ENCODE measurements at regions not wholly inside any gene's neighbourhood (a gene's known extent, or its start where the extent isn't known, plus 50 kb on each side); places are given as distances from the start of the nearest gene placed in this dataset.
A peak's percentile ranks its signal among the peaks of the same experiment; 100 is the strongest.

DNA sequence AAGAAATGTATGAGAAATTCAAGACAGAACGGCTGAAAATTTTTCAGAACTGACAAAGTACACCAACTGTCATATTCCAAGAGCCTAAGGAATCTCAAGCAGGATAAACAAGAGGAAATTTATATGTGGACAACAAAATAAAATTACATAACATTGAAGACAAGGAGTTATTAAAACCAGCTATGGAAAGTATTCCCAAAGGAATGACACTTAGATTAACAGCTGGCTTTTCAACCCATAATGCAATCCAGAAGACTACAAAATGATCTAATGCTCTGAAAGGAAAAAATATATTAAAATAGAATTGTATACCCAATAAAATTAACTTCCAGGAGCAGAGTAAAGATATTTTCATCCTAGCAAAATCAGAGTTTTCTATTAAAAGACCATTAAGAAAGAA lies 132.2 kb upstream of the BNIP2 start:
- POLR2A ChIA-PET (ENCODE audit: partially characterized antibody), result interaction anchor here (1.1 kb wide), 1 partner anchor 18 kb away, joined by 3 read pairs; no protein-coding TSS in a partner anchor
- Mint-ChIP-seq H3K4me1 (peaks cover 0 to 3% (median 0%) of the 10 kb centered on the region in 4 donors), H3K4me3 (no peak overlapping the region), H3K9me3 (peaks cover 0 to 4% (median 0%) of the 10 kb centered on the region in 8 donors), H3K27me3 (peaks cover 15% of the 10 kb centered on the region in 2 donors), H3K27ac (no peak overlapping the region), H3K36me3 (no peaks in the 10 kb centered on the region)
- no peak for DNase-seq
- no peak overlapping the region for H3K4me3 ChIP-seq (ENCODE audit: low read length in 2 of 2)
- H3K36me3 ChIP-seq (ENCODE audit: insufficient read depth, low read length), result no peaks in the 10 kb centered on the region
- H3K9me3 ChIP-seq (ENCODE audit: control insufficient read depth in 1 of 2, low read length in 2 of 2), result no peaks in the 10 kb centered on the region
- intact Hi-C loops (cut with micrococcal nuclease), result no loop called here
- no peaks in the 10 kb centered on the region for H3K27me3 ChIP-seq (ENCODE audit: insufficient read depth, low read length)
- CTCF ChIA-PET (ENCODE audit: partially characterized antibody), result no interaction called here
- H3K4me1 ChIP-seq (ENCODE audit: insufficient read depth, low read length), result no peaks in the 10 kb centered on the region
- H3K27ac ChIP-seq (ENCODE audit: low read depth, low read length), result no peak overlapping the region

DNA sequence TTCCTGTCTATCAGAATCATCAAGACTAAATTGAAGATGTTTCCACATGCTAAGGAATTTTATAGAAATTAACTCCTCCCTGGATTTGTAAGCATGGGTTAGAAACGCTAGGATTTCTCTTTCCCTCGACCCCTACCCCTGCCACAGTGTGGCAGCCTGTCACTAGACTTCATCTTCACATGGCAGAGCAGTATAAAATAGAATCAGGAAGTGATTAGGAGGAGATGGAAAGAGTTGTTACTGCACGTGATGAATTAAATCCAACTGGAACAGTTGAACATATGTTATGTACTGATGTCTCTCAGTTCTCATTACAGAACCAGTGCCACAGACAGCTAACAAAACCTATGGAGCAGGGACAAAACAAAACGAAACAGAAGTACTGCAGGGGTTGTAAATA lies 130.0 kb upstream of the BNIP2 start:
- peaks cover 15 to 16% of the 10 kb centered on the region in 2 donors for H3K27me3 Mint-ChIP-seq
- DNase-seq, result no peak
- Histone ChIP-seq H3K36me3 (ENCODE audit: insufficient read depth, low read length) (no peaks in the 10 kb centered on the region), H3K9me3 (ENCODE audit: control insufficient read depth in 1 of 2, low read length in 2 of 2) (no peaks in the 10 kb centered on the region), H3K27ac (ENCODE audit: low read depth, low read length) (no peak overlapping the region), H3K4me3 (ENCODE audit: low read length in 2 of 2) (no peak overlapping the region), H3K27me3 (ENCODE audit: insufficient read depth, low read length) (no peaks in the 10 kb centered on the region), H3K4me1 (ENCODE audit: insufficient read depth, low read length) (peaks cover 12% of the 10 kb centered on the region)
- intact Hi-C loops (cut with micrococcal nuclease), result no loop called here
- no peaks in the 10 kb centered on the region for H3K36me3 Mint-ChIP-seq
- H3K9me3 Mint-ChIP-seq, result peaks cover 0 to 4% (median 0%) of the 10 kb centered on the region in 8 donors
- POLR2A ChIA-PET (ENCODE audit: partially characterized antibody), result no interaction called here
- CTCF ChIA-PET (ENCODE audit: partially characterized antibody), result interaction anchor here (1.3 kb wide), 1 partner anchor 10 kb away, joined by 3 read pairs; no protein-coding TSS in a partner anchor
- H3K27ac Mint-ChIP-seq, result peak overlapping the region in 1 of 7 donors; percentile 32
- no peak overlapping the region for H3K4me3 Mint-ChIP-seq
- peaks cover 9 to 16% (median 13%) of the 10 kb centered on the region in 4 donors for H3K4me1 Mint-ChIP-seq

DNA sequence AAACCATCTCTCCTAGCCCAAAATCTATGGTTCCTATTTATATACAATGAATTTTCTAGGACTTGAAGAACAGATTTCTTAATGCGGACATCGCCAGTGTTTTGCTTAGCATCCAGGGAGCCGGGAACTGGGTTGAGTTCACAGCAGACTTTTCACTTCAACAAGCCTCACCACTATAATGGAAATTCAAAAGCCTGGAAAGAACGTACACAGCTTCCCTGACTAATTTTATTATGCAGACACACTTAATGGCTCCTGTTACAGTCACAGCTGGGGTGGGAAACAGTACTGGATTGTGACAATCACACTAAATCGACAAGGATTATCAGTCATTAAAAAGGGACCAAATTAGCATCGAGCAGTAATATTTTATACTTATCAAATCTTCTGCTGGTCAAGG lies 129.2 kb upstream of the BNIP2 start:
- POLR2A ChIA-PET (ENCODE audit: partially characterized antibody), result interaction anchor here (1.0 to 1.2 kb wide), 2 partner anchors 10 to 15 kb away, joined by 3 to 4 read pairs; no protein-coding TSS in a partner anchor
- peaks cover 20% of the 10 kb centered on the region for H3K4me1 ChIP-seq (ENCODE audit: insufficient read depth, low read length)
- H3K36me3 ChIP-seq (ENCODE audit: insufficient read depth, low read length), result no peaks in the 10 kb centered on the region
- H3K4me3 ChIP-seq (ENCODE audit: low read length in 2 of 2), result no peak overlapping the region
- intact Hi-C loops (cut with micrococcal nuclease), result no loop called here
- Mint-ChIP-seq H3K4me3 (no peak overlapping the region), H3K27me3 (peaks cover 15% of the 10 kb centered on the region in 2 donors), H3K9me3 (peaks cover 0 to 3% (median 0%) of the 10 kb centered on the region in 8 donors), H3K36me3 (no peaks in the 10 kb centered on the region), H3K27ac (no peak overlapping the region), H3K4me1 (peaks cover 11 to 22% (median 19%) of the 10 kb centered on the region in 4 donors)
- H3K27ac ChIP-seq (ENCODE audit: low read depth, low read length), result no peak overlapping the region
- H3K27me3 ChIP-seq (ENCODE audit: insufficient read depth, low read length), result no peaks in the 10 kb centered on the region
- CTCF ChIA-PET (ENCODE audit: partially characterized antibody), result no interaction called here
- no peak for DNase-seq
- no peaks in the 10 kb centered on the region for H3K9me3 ChIP-seq (ENCODE audit: control insufficient read depth in 1 of 2, low read length in 2 of 2)

DNA sequence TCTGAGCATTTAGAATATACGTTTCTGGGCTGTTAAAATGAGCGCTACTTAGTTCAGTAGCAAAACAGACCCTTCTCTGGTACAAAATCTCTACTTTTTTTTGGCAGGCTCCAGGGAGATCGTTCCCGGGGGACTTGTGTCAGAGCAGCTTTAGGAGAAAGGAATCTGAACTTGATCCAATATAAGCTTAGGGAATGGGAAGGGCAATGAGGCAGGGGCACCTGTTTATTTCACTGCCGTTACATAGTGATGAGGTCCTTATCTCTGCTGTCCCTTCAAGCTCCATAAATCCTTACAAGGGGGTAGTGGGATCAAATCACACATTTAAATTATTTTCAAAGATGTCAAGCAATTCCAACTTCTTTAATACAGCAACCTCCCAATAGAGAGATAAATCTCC lies 128.7 kb upstream of the BNIP2 start:
- ChIA-PET POLR2A (ENCODE audit: partially characterized antibody) (interaction anchor here (1.0 to 1.2 kb wide), 2 partner anchors 10 to 14 kb away, joined by 3 to 4 read pairs; no protein-coding TSS in a partner anchor), CTCF (ENCODE audit: partially characterized antibody) (no interaction called here)
- Histone ChIP-seq H3K4me1 (ENCODE audit: insufficient read depth, low read length) (peaks cover 25% of the 10 kb centered on the region), H3K27ac (ENCODE audit: low read depth, low read length) (no peak overlapping the region), H3K36me3 (ENCODE audit: insufficient read depth, low read length) (no peaks in the 10 kb centered on the region), H3K9me3 (ENCODE audit: control insufficient read depth in 1 of 2, low read length in 2 of 2) (no peaks in the 10 kb centered on the region), H3K4me3 (ENCODE audit: low read length in 2 of 2) (no peak overlapping the region), H3K27me3 (ENCODE audit: insufficient read depth, low read length) (no peaks in the 10 kb centered on the region)
- Mint-ChIP-seq H3K36me3 (no peaks in the 10 kb centered on the region), H3K27me3 (peaks cover 15 to 16% of the 10 kb centered on the region in 2 donors), H3K9me3 (no peaks in the 10 kb centered on the region), H3K4me3 (no peak overlapping the region), H3K27ac (no peak overlapping the region), H3K4me1 (peaks cover 16 to 27% (median 24%) of the 10 kb centered on the region in 4 donors)
- intact Hi-C loops (cut with micrococcal nuclease), result no loop called here
- no peak for DNase-seq

DNA sequence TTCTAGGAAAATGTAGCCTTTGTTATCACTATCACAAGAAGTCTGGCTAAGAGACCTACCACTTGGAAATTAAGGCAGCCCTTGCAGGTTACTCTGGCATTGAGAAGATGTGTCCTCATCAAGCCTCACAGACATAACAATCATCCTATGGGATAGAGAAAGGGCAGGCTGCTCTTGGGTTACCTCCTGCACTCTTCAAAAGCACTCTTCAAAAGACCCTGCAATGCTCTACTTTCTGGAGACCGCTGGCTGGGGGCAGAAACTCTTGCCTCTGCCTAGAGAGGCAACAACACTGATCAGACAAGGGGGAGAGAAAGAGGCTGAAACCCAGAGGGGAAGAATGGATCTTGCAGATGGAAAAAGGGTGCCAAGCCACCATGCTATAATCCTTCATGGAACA lies 127.9 kb upstream of the BNIP2 start:
- H3K27me3 Mint-ChIP-seq, result peaks cover 15% of the 10 kb centered on the region in 2 donors
- Histone ChIP-seq H3K27ac (ENCODE audit: low read depth, low read length) (no peak overlapping the region), H3K27me3 (ENCODE audit: insufficient read depth, low read length) (no peaks in the 10 kb centered on the region), H3K36me3 (ENCODE audit: insufficient read depth, low read length) (no peaks in the 10 kb centered on the region), H3K4me3 (ENCODE audit: low read length in 2 of 2) (no peak overlapping the region), H3K9me3 (ENCODE audit: control insufficient read depth in 1 of 2, low read length in 2 of 2) (no peaks in the 10 kb centered on the region), H3K4me1 (ENCODE audit: insufficient read depth, low read length) (peaks cover 25% of the 10 kb centered on the region)
- no peaks in the 10 kb centered on the region for H3K36me3 Mint-ChIP-seq
- H3K4me1 Mint-ChIP-seq, result peaks cover 16 to 27% (median 25%) of the 10 kb centered on the region in 4 donors
- ChIA-PET POLR2A (ENCODE audit: partially characterized antibody) (interaction anchor here (1.0 kb wide), 1 partner anchor 13 kb away, joined by 4 read pairs; no protein-coding TSS in a partner anchor), CTCF (ENCODE audit: partially characterized antibody) (no interaction called here)
- intact Hi-C loops (cut with micrococcal nuclease), result no loop called here
- no peak overlapping the region for H3K4me3 Mint-ChIP-seq
- peak overlapping the region in 2 of 7 donors; percentile 11 for H3K27ac Mint-ChIP-seq
- no peaks in the 10 kb centered on the region for H3K9me3 Mint-ChIP-seq
- DNase-seq, result no peak

DNA sequence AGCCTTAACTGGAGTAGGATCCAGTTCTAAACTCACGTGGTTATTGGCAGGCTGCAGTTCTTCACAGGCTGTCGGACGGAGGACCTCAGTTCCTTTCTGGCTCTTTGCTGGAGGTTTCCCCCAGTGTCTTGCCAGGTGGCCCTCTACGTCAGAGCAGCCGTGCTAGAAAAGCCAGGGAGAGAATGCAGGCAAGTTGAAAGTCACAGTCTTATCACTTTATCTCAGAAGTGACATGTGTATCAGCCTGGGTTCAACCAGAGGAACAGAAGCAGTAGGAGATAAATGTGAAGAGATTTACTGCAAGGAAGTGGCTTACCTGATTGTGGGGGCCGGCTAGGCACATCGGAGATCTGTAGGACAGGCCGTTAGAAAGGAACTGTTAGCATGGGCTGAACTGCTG lies 125.3 kb upstream of the BNIP2 start:
- H3K4me1 Mint-ChIP-seq, result peaks cover 16 to 27% (median 25%) of the 10 kb centered on the region in 4 donors
- Histone ChIP-seq H3K27ac (ENCODE audit: low read depth, low read length) (peak overlapping the region; percentile 8), H3K4me1 (ENCODE audit: insufficient read depth, low read length) (peaks cover 25% of the 10 kb centered on the region), H3K27me3 (ENCODE audit: insufficient read depth, low read length) (no peaks in the 10 kb centered on the region), H3K36me3 (ENCODE audit: insufficient read depth, low read length) (no peaks in the 10 kb centered on the region), H3K4me3 (ENCODE audit: low read length in 2 of 2) (no peak overlapping the region), H3K9me3 (ENCODE audit: control insufficient read depth in 1 of 2, low read length in 2 of 2) (no peaks in the 10 kb centered on the region)
- H3K4me3 Mint-ChIP-seq, result peak overlapping the region in 7 of 8 donors; percentile 1 to 69 (median 53)
- peak overlapping the region; percentile 45 to 91 (median 86) for H3K27ac Mint-ChIP-seq
- intact Hi-C loops (cut with micrococcal nuclease), result loop anchor here (1.0 kb wide), 1 partner anchor 11 kb away; no protein-coding TSS in a partner anchor
- H3K27me3 Mint-ChIP-seq, result peaks cover 12 to 14% of the 10 kb centered on the region in 2 donors
- H3K9me3 Mint-ChIP-seq, result peaks cover 0 to 3% (median 0%) of the 10 kb centered on the region in 8 donors
- CTCF ChIA-PET (ENCODE audit: partially characterized antibody), result interaction anchor here (1.0 kb wide), 1 partner anchor 11 kb away, joined by 3 read pairs; no protein-coding TSS in a partner anchor
- POLR2A ChIA-PET (ENCODE audit: partially characterized antibody), result interaction anchor here (0.8 to 3.5 kb wide), 3 partner anchors 11 to 22 kb away, joined by 3 to 20 read pairs (median 3); no protein-coding TSS in a partner anchor
- DNase-seq, result peak; percentile 62 to 75 (median 68)
- no peaks in the 10 kb centered on the region for H3K36me3 Mint-ChIP-seq

DNA sequence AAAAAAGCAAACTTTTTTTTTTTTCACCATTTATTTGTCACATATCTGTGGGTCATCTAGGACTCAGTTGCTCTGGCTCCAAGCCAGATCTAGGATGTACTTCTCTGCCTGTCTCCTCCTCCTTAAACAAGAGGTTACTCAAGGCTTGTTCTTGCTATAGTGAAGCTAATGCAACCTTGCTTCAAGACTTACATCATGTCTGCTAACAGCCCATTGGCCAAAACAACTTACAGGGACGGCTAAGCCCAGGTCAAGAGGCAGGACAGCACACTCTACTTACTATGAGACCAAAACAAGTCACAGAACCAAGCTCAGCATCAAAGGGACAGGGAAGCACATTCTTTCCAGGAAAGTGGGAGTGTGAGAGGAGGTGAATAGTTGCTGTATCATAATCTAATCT lies 123.8 kb upstream of the BNIP2 start:
- Mint-ChIP-seq H3K36me3 (no peaks in the 10 kb centered on the region), H3K27me3 (peaks cover 5 to 10% of the 10 kb centered on the region in 2 donors), H3K9me3 (peaks cover 0 to 7% (median under 1%) of the 10 kb centered on the region in 8 donors), H3K4me3 (no peak overlapping the region), H3K4me1 (peaks cover 16 to 26% (median 24%) of the 10 kb centered on the region in 4 donors), H3K27ac (peak overlapping the region in 4 of 7 donors; percentile 49 to 90 (median 64))
- H3K27ac ChIP-seq (ENCODE audit: low read depth, low read length), result no peak overlapping the region
- no peaks in the 10 kb centered on the region for H3K27me3 ChIP-seq (ENCODE audit: insufficient read depth, low read length)
- ChIA-PET POLR2A (ENCODE audit: partially characterized antibody) (interaction anchor here (0.6 to 3.5 kb wide), 2 partner anchors 10 to 42 kb away, joined by 3 to 20 read pairs; no protein-coding TSS in a partner anchor), CTCF (ENCODE audit: partially characterized antibody) (interaction anchor here (1.0 to 1.9 kb wide), 4 partner anchors 10 to 61 kb away, joined by 3 to 5 read pairs (median 3); no protein-coding TSS in a partner anchor)
- DNase-seq, result no peak
- intact Hi-C loops (cut with micrococcal nuclease), result no loop called here
- H3K4me3 ChIP-seq (ENCODE audit: low read length in 2 of 2), result no peak overlapping the region
- H3K36me3 ChIP-seq (ENCODE audit: insufficient read depth, low read length), result no peaks in the 10 kb centered on the region
- H3K9me3 ChIP-seq (ENCODE audit: control insufficient read depth in 1 of 2, low read length in 2 of 2), result no peaks in the 10 kb centered on the region
- peaks cover 25% of the 10 kb centered on the region for H3K4me1 ChIP-seq (ENCODE audit: insufficient read depth, low read length)

All from CD4-positive, alpha-beta memory T cell (primary cell).